ENCODE measurements at regions not wholly inside any gene's neighbourhood (a gene's known extent, or its start where the extent isn't known, plus 50 kb on each side); places are given as distances from the start of the nearest gene placed in this dataset.

DNA sequence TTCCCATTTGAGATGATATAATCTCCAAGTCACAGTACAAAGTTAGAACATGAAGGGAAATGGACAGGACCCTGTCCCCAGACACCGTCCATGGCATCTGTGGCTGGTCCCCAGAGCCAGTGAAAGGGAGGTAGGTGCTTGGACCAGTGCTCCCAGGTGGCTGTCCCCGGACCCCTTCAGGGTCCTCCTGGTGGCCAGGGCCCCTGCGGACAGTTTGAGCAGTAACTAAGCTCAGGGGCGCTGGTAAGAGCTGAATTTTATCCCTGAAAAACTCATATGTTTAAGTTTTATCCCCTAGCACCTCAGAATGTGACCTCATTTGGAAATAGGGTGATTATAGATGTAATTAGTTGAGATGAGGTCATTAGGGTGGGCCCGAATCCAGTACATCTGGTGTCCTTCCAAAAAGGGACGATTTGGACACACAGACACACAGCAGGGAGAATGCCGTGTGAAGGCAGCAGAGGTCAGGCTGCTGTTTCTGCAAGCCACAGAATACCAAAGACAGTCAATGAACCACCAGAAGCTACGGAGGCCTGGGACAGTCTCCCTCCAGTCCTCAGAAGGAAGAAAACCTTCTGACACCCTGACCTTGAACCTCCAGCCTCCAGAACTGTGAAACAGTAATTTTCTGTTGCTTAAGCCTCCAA lies 185.0 kb downstream of the ATPSCKMT start:
- TF ChIP-seq EP300 (IDR thresholded peaks at IDR 0.05), result no peak
- TF ChIP-seq, protein P1, sequence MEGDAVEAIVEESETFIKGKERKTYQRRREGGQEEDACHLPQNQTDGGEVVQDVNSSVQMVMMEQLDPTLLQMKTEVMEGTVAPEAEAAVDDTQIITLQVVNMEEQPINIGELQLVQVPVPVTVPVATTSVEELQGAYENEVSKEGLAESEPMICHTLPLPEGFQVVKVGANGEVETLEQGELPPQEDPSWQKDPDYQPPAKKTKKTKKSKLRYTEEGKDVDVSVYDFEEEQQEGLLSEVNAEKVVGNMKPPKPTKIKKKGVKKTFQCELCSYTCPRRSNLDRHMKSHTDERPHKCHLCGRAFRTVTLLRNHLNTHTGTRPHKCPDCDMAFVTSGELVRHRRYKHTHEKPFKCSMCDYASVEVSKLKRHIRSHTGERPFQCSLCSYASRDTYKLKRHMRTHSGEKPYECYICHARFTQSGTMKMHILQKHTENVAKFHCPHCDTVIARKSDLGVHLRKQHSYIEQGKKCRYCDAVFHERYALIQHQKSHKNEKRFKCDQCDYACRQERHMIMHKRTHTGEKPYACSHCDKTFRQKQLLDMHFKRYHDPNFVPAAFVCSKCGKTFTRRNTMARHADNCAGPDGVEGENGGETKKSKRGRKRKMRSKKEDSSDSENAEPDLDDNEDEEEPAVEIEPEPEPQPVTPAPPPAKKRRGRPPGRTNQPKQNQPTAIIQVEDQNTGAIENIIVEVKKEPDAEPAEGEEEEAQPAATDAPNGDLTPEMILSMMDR (IDR thresholded peaks at IDR 0.05), result no peak

All from gastroesophageal sphincter (tissue), 3 donors.